Kidney tubule cell (primary cell): ENCODE measurements at regions not wholly inside any gene's neighbourhood (a gene's known extent, or its start where the extent isn't known, plus 50 kb on each side); places are given as distances from the start of the nearest gene placed in this dataset.
"Not testable (repeated sequence)": the region's sequence is repeated elsewhere in the genome, so short reads cannot be mapped to it uniquely, and the experiment has no call there.

Experiments
- DNase-seq: peaks from one replicate; pipeline ENCODE4 v3.0.0-alpha.2; 2018; ENCODE audit warnings: low spot score

- no peak for DNase-seq
Measured at GRCh38 chr5:71771191-71771590, 52.1 kb downstream of the CARTPT start.

- DNase-seq, result peak; percentile 43
Measured at GRCh38 chr5:71778678-71779276, 59.7 kb downstream of the CARTPT start.

DNA sequence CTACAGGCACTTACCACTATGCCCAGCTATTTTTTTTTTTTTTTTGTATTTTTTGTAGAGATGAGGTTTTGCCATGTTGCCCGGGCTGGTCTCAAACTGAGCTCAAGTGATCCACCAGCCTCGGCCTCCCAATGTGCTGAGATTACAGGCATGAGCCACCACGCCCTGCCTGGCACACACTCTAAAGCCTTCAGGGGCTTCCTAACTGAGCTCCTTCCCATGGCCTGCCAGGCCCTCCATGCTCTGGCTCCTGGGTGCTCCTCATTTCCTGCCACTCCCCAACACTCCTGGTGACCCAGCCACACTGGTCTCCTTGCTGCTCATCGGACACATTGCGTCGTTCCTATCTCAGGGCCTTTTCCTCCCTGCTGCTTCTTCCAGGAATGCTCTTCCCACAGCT is 61.5 kb downstream of the CARTPT start:
- DNase-seq, result no peak

DNA sequence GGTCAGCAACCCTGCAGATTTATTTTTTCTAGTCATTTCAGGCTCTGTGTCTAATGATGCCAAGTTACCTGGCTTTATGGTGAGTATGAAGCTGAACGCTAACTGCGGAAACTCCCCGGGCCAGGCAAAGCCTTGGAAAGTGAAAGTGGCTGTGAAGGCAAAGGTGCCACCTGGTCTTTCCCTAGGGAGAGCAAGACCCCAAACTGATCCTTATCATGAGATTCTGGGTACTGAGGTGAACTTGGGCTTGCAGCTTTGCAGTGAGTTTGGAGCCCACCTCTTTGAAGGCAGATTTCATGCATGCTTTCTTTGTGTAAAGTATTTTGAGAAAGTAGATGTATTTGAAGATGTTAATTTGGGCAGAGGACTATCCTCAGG is 63.3 kb downstream of the CARTPT start:
- DNase-seq, result peak; percentile 4

DNA sequence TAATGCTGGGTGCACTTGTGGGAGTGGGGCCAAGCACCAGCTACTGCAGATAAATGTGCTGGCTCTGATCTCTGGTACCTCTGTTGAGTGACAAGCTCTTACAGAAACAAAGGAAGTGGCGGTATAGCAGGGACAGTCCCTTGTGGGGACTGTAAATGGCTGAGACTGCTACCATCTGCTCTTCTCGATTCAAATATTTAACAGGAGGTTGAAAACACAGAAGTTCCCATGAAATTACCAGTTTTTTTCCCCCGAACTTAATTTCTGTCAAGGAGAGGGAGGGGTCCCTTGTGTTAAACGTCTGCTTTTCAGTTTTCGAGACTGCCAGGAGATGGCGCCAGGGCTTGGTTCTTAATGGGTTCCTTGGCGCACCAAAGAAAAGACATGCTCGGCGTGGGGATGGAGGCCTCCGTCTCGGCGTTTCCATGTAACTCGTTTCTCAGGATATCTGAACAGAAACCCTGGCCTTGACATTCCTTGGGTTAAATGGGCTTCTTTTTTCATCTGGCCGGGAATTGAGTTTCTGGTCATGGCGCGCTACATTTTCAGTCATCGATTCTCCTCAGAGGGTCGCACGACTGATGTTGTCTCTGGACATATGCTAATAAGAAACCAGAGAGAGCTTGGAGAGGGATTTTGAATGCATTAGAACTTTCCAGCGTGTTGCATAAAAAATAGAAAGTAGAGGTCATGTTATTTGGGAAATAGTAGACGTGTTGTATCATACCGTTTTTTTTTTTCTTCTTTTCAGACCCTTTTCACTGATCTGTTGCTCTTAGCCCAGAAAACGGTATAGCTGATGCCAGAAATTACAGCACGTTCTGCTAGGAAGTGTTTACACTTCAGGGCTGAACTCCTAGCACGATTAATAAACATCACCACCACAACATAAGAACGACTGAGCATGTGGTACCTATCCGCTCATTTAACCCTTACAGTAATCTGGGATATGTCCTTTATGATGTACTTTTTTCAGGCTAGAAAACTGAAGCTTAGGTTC is 64.0 kb downstream of the CARTPT start:
- peak; percentile 71 for DNase-seq

GRCh38 chr5:71783891-71784290 is 64.8 kb downstream of the CARTPT start:
- peak; percentile 25 for DNase-seq

DNA sequence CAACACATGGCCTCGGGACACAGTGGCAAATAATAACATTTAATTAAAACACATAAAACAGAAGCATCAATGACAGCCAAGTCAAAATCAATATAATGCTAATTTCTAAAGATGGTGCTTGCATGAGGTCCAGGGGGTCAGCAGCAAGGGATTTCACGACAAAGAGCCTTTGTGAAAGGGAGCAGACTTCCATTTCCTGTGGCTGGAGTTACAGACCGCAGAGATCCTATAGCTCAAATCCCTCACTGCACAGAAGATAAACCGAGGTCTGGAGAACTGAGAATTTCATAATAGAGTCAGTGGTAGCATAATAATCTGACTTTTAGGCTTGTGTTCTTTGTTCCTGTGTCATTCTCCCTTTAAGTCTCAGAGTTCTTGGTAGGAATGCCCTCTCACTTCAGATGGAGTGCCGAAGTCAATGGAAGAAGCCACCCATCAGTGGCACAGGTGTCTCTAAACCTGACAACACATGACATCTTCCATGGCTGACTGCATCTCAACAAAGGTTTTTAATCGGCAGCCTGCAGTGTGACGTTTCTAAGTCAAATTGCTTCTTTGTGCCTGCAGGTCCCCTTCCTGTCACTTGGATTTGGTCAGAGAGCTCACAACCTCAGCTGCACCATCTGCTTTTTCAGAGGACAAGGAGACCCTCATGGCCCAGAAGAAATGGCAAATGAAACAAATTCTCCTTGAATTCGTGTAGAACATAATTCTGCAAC is 67.4 kb downstream of the CARTPT start:
- DNase-seq, result no peak

DNA sequence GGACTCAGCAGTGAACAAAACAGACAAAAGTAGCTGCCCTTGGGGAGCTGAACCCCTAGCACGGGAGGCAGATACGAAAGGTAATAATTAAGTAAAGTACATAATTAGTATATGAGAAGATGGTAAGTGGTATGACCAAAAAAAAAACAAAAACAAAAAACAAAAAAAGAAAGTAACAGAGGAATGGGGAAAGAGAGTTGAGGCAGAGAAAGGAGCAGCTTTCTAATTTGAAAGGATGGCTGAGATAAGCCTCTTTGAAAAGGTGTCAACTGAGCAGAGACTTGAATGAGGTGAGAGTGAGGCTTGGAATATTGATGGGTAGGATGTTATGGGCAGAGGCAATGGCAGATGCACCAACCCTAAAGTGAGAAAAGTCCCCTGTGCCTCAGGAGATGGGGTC is 69.7 kb downstream of the CARTPT start:
- no peak for DNase-seq

DNA sequence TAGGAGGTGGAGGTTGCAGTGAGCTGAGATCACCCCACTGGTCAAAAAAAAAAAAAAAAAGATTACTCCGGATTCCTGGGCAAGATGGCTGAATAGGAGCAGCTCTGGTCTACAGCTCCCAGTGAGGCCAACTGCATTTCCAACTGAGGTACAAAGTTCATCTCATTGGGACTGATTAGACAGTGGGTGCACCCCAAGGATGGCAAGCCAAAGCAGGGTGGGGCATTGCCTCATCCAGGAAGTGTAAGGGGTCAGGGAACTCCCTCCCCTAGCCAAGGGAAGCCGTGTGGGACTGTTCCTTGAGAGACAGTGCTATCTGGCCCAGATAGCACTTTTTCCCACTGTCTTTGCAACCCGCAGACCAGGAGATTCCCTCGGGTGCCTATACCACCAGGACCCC is 70.7 kb downstream of the CARTPT start:
- DNase-seq, result no peak

GRCh38 chr5:71790433-71790832 is 71.4 kb downstream of the CARTPT start:
- DNase-seq, result no peak

GRCh38 chr5:71792041-71792440 is 73.0 kb downstream of the CARTPT start:
- not testable (repeated sequence) for DNase-seq

DNA sequence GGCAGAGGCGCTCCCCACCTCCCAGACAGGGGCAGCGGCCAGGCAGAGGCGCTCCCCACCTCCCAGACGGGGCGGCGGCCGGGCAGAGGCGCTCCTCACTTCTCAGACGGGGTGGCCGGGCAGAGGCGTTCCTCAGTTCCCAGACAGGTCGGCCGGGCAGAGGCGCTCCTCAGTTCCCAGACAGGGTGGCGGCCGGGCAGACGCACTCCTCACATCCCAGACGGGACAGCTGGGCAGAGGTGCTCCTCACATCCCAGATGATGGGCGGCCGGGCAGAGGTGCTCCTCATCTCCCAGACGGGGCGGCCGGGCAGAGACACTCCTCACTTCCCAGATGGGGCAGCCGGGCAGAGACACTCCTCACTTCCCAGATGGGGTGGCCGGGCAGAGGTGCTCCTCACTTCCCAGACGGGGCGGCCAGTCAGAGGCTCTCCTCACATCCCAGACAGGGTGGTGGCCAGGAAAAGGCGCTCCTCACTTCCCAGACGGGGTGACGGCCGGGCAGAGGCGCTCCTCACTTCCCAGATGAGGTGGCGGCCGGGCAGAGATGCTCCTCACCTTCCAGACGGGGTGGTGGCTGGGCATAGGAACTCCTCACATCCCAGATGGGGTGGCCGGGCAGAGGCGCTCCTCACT is 75.1 kb downstream of the CARTPT start:
- no peak for DNase-seq

- no peak for DNase-seq
Measured at GRCh38 chr5:71802673-71803072, 83.6 kb downstream of the CARTPT start.

GRCh38 chr5:71806711-71807110 is 87.6 kb downstream of the CARTPT start:
- DNase-seq, result no peak

- DNase-seq, result no peak
Measured at GRCh38 chr5:71807909-71808308, 88.8 kb downstream of the CARTPT start.

DNA sequence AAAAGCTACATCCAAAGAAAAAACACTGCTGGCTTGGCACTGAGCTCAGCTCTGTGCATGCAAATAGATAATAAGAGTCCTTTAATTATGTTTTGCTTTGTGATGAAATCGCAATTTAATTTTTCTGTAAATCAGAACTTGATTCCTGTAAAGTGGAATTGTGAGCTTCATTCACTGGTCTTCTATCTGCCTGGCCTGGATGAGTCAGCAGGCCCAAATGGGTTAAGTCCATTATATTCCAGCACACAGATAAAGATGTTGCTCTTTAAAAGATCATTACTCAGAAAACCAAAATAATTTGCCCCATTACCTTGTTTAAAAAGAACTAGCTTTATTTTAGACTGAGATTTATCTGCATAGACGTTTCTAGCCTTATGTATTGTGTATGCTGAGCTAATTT is 90.4 kb downstream of the CARTPT start:
- no peak for DNase-seq

DNA sequence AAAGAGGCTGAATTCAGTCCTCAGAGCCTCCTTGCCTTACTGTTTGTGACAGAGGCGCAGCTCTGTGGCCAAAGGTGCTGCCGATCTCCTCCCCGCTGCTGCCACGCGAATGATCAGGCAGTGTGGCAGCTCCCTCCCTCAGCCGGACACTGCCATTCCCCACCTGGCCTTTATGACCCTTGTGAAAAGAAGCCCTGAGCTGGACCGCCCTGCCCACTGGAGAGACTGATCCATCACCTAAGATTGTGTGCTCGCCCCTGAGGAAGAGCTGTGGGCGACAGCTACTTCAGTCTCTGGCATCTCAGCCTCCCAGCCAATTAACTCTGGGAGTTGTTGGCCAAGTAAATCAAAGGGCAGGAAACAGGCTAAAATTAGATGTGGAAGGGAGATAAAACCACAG is 90.9 kb downstream of the CARTPT start:
- DNase-seq, result no peak

GRCh38 chr5:71810471-71811195 is 91.6 kb downstream of the CARTPT start:
- no peak for DNase-seq

DNA sequence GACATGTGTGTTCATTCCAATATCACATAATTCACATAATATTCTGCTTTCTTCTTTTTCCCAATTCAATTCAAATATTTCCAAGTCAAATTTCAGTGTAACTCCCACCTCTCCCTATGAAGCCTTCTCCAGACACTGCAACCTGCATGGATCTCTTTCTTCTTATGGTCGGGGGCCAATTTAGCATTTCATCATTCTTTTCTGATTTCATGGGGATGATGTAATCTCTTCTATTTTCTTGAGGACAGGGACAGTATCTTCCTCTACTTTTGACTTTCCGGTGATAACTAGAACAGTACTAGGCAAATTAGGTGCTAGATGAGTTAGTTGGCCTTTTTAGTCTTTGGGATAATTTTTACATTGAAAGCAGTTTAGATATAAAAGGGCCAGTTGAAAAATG is 92.7 kb downstream of the CARTPT start:
- no peak for DNase-seq

DNA sequence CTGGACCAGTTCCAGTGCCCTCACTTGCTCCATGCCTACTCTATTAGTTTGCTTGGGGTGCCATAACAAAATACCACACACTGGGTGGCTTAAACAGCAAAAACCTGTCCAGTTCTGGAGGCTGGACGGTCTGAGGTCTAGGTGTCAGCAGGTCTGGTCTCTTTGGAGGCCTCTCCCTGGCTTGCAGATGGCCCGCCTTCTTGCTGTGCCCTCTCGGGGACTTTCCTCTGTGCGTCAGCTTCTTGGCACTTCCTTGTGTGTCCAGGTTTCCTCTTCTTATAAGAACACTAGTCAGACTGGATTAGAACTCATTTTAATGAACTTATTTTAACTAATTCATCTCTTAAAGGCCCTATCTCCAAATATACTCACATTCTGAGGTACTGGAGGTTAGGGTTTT is 97.2 kb downstream of the CARTPT start:
- DNase-seq, result peak; percentile 50

DNA sequence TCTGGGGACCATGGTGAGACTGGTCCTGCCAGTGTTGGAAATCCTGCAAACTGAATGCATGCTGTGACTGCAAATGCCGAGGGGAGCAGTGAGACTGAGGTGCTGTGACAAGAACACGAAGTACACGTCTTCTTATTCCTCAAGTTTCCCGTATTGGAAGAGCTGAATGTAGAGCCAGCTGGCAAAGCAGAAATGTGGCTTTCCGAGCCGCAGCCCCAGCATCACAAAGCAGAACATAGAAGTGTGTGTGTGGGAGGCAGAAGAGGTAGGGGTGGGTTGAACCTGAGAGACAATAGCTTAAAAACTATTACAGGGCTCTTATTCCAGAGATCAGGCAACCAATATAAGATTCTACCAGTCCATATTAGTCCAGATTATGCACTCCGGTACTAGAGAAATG is 98.8 kb downstream of the CARTPT start:
- no peak for DNase-seq

GRCh38 chr5:71821029-71821428 is 102.0 kb downstream of the CARTPT start:
- no peak for DNase-seq
